ENCODE measurements at regions not wholly inside any gene's neighbourhood (a gene's known extent, or its start where the extent isn't known, plus 50 kb on each side); places are given as distances from the start of the nearest gene placed in this dataset.

DNA sequence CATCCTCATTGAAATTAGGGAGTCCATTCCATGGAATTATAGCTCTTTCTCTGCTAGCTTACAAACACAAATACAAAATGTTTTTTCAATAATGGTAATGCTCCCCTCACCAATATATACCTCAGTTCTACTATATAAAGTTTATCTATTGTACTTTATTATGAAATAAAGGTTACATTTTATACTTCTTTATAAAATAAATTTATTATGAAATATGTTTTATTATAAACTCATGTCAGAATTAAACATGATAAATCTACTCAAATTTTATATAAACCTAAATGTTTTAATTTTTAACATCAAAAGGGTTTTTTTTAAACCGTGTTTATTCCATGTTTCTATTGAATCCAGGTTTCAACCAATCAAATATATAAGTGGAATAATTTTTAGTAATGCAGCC, 646.1 kb upstream of the PCDH20 start:
- no peak for DNase-seq (ENCODE audit: low spot score)
- Mint-ChIP-seq H3K9me3 (ENCODE audit: low read depth) (peaks cover 3% of the 10 kb centered on the region), H3K27ac (ENCODE audit: unreplicated experiment) (no peak overlapping the region), H3K36me3 (ENCODE audit: low read depth) (peaks cover 1% of the 10 kb centered on the region), H3K4me3 (ENCODE audit: unreplicated experiment) (no peak overlapping the region), H3K27me3 (ENCODE audit: low read depth) (no peaks in the 10 kb centered on the region), H3K4me1 (ENCODE audit: low read depth) (no peaks in the 10 kb centered on the region)
- TF ChIP-seq, protein P1, sequence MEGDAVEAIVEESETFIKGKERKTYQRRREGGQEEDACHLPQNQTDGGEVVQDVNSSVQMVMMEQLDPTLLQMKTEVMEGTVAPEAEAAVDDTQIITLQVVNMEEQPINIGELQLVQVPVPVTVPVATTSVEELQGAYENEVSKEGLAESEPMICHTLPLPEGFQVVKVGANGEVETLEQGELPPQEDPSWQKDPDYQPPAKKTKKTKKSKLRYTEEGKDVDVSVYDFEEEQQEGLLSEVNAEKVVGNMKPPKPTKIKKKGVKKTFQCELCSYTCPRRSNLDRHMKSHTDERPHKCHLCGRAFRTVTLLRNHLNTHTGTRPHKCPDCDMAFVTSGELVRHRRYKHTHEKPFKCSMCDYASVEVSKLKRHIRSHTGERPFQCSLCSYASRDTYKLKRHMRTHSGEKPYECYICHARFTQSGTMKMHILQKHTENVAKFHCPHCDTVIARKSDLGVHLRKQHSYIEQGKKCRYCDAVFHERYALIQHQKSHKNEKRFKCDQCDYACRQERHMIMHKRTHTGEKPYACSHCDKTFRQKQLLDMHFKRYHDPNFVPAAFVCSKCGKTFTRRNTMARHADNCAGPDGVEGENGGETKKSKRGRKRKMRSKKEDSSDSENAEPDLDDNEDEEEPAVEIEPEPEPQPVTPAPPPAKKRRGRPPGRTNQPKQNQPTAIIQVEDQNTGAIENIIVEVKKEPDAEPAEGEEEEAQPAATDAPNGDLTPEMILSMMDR (IDR thresholded peaks at IDR 0.05) = no peak

DNA sequence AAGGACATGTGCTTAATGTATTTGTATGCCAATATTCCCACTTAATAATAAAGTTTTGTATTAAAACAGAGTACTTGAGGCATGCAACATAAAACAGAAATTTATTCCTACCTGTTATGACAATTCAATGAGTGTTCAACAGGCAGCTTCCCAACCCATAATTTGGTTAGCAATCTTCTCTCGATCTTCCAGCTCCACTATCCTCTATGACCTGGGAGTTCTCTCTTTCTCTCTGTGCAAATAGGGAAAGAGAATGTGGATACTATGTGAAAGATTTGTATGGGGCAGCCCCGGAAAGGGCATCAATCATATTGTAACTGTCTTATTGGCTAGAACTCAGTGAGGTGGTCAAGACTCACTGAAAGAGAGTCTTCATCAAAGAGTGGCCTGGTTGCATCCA, 644.9 kb upstream of the PCDH20 start:
- H3K36me3 Mint-ChIP-seq (ENCODE audit: low read depth) = peaks cover 1% of the 10 kb centered on the region
- peaks cover 3% of the 10 kb centered on the region for H3K9me3 Mint-ChIP-seq (ENCODE audit: low read depth)
- no peak overlapping the region for H3K4me3 Mint-ChIP-seq (ENCODE audit: unreplicated experiment)
- H3K27me3 Mint-ChIP-seq (ENCODE audit: low read depth) = no peaks in the 10 kb centered on the region
- no peak overlapping the region for H3K27ac Mint-ChIP-seq (ENCODE audit: unreplicated experiment)
- DNase-seq (ENCODE audit: low spot score) = no peak
- no peaks in the 10 kb centered on the region for H3K4me1 Mint-ChIP-seq (ENCODE audit: low read depth)
- TF ChIP-seq, protein P1 (IDR thresholded peaks at IDR 0.05) = no peak

- no peaks in the 10 kb centered on the region for H3K4me1 Mint-ChIP-seq (ENCODE audit: low read depth)
- no peak overlapping the region for H3K4me3 Mint-ChIP-seq (ENCODE audit: unreplicated experiment)
- H3K36me3 Mint-ChIP-seq (ENCODE audit: low read depth) = no peaks in the 10 kb centered on the region
- H3K27me3 Mint-ChIP-seq (ENCODE audit: low read depth) = no peaks in the 10 kb centered on the region
- TF ChIP-seq, protein P1 (IDR thresholded peaks at IDR 0.05) = no peak
- H3K27ac Mint-ChIP-seq (ENCODE audit: unreplicated experiment) = no peak overlapping the region
- H3K9me3 Mint-ChIP-seq (ENCODE audit: low read depth) = no peaks in the 10 kb centered on the region
- DNase-seq (ENCODE audit: low spot score) = no peak
Measured at GRCh38 chr13:62057286-62057685, 641.6 kb upstream of the PCDH20 start.

DNA sequence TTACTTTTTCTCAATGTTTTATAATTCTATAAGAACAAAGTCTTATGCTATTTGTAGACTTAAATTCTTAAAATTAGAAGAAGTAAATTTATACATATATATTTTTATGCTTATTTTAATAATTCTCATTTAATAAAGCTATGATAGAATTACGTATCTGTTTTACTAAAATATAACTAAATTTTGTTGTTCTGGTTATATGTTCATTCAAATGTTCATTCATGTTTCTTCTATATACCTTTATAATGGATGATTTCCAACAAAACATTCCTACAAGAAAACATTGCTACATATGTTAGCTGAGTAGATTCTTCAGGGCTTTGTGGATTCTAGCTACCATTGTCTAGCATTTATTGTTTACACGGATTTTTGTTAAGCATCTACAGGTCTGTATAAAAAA, 634.3 kb upstream of the PCDH20 start:
- H3K27me3 Mint-ChIP-seq (ENCODE audit: low read depth) = no peaks in the 10 kb centered on the region
- no peak overlapping the region for H3K27ac Mint-ChIP-seq (ENCODE audit: unreplicated experiment)
- no peak overlapping the region for H3K4me3 Mint-ChIP-seq (ENCODE audit: unreplicated experiment)
- H3K9me3 Mint-ChIP-seq (ENCODE audit: low read depth) = peaks cover 8% of the 10 kb centered on the region
- H3K36me3 Mint-ChIP-seq (ENCODE audit: low read depth) = no peaks in the 10 kb centered on the region
- TF ChIP-seq, protein P1 (IDR thresholded peaks at IDR 0.05) = no peak
- DNase-seq (ENCODE audit: low spot score) = no peak
- H3K4me1 Mint-ChIP-seq (ENCODE audit: low read depth) = no peaks in the 10 kb centered on the region

DNA sequence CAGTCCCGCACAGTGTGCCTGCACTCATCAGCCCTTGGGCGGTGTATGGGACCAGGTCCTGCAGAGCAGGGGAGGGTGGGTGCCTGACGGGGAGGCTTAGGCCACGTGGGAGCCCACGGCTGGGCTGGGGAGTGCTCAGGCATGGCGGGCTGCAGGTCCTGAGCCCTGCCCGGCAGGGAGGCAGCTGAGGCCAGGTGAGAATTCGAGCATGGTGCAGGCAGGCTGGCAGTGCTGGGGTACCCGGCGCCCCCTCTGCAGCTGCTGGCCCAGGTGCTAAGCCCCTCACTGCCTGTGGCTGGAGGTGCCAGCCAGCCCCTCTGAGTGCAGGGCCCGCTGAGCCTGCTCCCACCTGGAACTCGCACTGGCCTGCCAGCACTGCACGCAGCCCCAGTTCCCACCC, 630.9 kb upstream of the PCDH20 start:
- H3K4me1 Mint-ChIP-seq (ENCODE audit: low read depth) = no peaks in the 10 kb centered on the region
- TF ChIP-seq, protein P1 (IDR thresholded peaks at IDR 0.05) = no peak
- no peak overlapping the region for H3K4me3 Mint-ChIP-seq (ENCODE audit: unreplicated experiment)
- H3K27me3 Mint-ChIP-seq (ENCODE audit: low read depth) = no peaks in the 10 kb centered on the region
- DNase-seq (ENCODE audit: low spot score) = no peak
- H3K9me3 Mint-ChIP-seq (ENCODE audit: low read depth) = peaks cover 8% of the 10 kb centered on the region
- H3K36me3 Mint-ChIP-seq (ENCODE audit: low read depth) = no peaks in the 10 kb centered on the region
- no peak overlapping the region for H3K27ac Mint-ChIP-seq (ENCODE audit: unreplicated experiment)
